Cardiac muscle cell (in vitro differentiated cells and primary cell): ENCODE measurements at regions not wholly inside any gene's neighbourhood (a gene's known extent, or its start where the extent isn't known, plus 50 kb on each side); places are given as distances from the start of the nearest gene placed in this dataset.

ENCODE experiments used
- DNase-seq, 2 donors: peaks; one replicate each; pipeline versions ENCODE4 v3.0.0 to v3.0.0-alpha.2; 2010 to 2017; ENCODE audit warnings: low read depth in 1 of 2, low spot score in 1 of 2
- H3K27ac ChIP-seq: fragments of 200-600 bp; sonication (generic); 2 replicates; pipeline ENCODE4 v1.5.1; 2016
- H3K27me3 ChIP-seq: fragments of 200-600 bp; sonication (generic); 2 replicates; pipeline ENCODE4 v1.6.0; 2016; ENCODE audit warnings: control low read depth
- H3K36me3 ChIP-seq: fragments of 200-600 bp; sonication (generic); 2 replicates; pipeline ENCODE4 v1.5.1; 2016; ENCODE audit warnings: control low read depth
- H3K4me1 ChIP-seq: fragments of 200-600 bp; sonication (generic); 2 replicates; pipeline ENCODE4 v1.8.1; 2017; ENCODE audit warnings: low read depth, mild to moderate bottlenecking, mixed run types
- H3K4me3 ChIP-seq: fragments of 200-600 bp; sonication (generic); 2 replicates; pipeline ENCODE4 v1.5.1; 2016; ENCODE audit warnings: mild to moderate bottlenecking
- H3K9me3 ChIP-seq: fragments of 200-600 bp; sonication (generic); 2 replicates; pipeline ENCODE4 v1.5.1; 2017; ENCODE audit warnings: low read depth, mild to moderate bottlenecking, control low read depth
- CTCF ChIP-seq: IDR thresholded peaks from 2 replicates; pipeline ENCODE4 v1.5.1; 2012; ENCODE audit warnings: low read depth, mild to moderate bottlenecking, low read length

- no peaks in the 10 kb centered on the region for H3K36me3 ChIP-seq
- no peak overlapping the region for H3K4me3 ChIP-seq
- no peaks in the 10 kb centered on the region for H3K4me1 ChIP-seq
- H3K27ac ChIP-seq: no peak overlapping the region
- TF ChIP-seq CTCF: no peak
- H3K27me3 ChIP-seq: no peaks in the 10 kb centered on the region
- DNase-seq: no peak
- no peaks in the 10 kb centered on the region for H3K9me3 ChIP-seq
These were observed 78.6 kb upstream of the CCL2 start for GRCh38 chr17:34176440-34176839.

GRCh38 chr17:34177642-34178041 lies 77.4 kb upstream of the CCL2 start:
- H3K9me3 ChIP-seq: no peaks in the 10 kb centered on the region
- H3K27me3 ChIP-seq: no peaks in the 10 kb centered on the region
- no peak overlapping the region for H3K27ac ChIP-seq
- no peak for TF ChIP-seq CTCF
- DNase-seq: peak in 1 of 2 donors; percentile 78
- H3K4me3 ChIP-seq: no peak overlapping the region
- no peaks in the 10 kb centered on the region for H3K36me3 ChIP-seq
- H3K4me1 ChIP-seq: no peaks in the 10 kb centered on the region

GRCh38 chr17:34178092-34178491 lies 77.0 kb upstream of the CCL2 start:
- H3K4me1 ChIP-seq: no peaks in the 10 kb centered on the region
- no peak overlapping the region for H3K4me3 ChIP-seq
- no peaks in the 10 kb centered on the region for H3K36me3 ChIP-seq
- no peaks in the 10 kb centered on the region for H3K9me3 ChIP-seq
- no peak overlapping the region for H3K27ac ChIP-seq
- DNase-seq: peak; percentile 10 to 29
- TF ChIP-seq CTCF: no peak
- H3K27me3 ChIP-seq: no peaks in the 10 kb centered on the region

- H3K36me3 ChIP-seq: no peaks in the 10 kb centered on the region
- H3K9me3 ChIP-seq: no peaks in the 10 kb centered on the region
- H3K4me1 ChIP-seq: no peaks in the 10 kb centered on the region
- H3K27ac ChIP-seq: no peak overlapping the region
- no peaks in the 10 kb centered on the region for H3K27me3 ChIP-seq
- no peak for DNase-seq
- no peak overlapping the region for H3K4me3 ChIP-seq
- TF ChIP-seq CTCF: no peak
These were observed 72.9 kb upstream of the CCL2 start for GRCh38 chr17:34182036-34182803.

- TF ChIP-seq CTCF: no peak
These were observed 59.1 kb upstream of the CCL2 start for GRCh38 chr17:34195987-34196386.

More at GRCh38 chr17:34195987-34196386, 59.1 kb upstream of the CCL2 start:
- no peak for DNase-seq
- Histone ChIP-seq H3K4me3 (no peak overlapping the region), H3K27me3 (peaks cover 14% of the 10 kb centered on the region), H3K27ac (no peak overlapping the region), H3K36me3 (no peaks in the 10 kb centered on the region), H3K9me3 (no peaks in the 10 kb centered on the region), H3K4me1 (no peaks in the 10 kb centered on the region)
